Activated CD4-positive, alpha-beta memory T cell treated with anti-CD3 and anti-CD28 coated beads for 36 hours (primary cell): ENCODE measurements at regions not wholly inside any gene's neighbourhood (a gene's known extent, or its start where the extent isn't known, plus 50 kb on each side); places are given as distances from the start of the nearest gene placed in this dataset.

Experiments
- CTCF ChIA-PET: fragments of 350-600 bp; sonication (Branson Sonifier 250); formaldehyde crosslinking; loops from one replicate; lab custom pipeline; 2021; ENCODE audit warnings: antibody characterized with exemption, inconsistent platforms; lab: Charles Lee
- POLR2A ChIA-PET: fragments of 350-600 bp; sonication (Branson Sonifier 250); formaldehyde crosslinking; loops from one replicate; lab custom pipeline; 2021; ENCODE audit warnings: antibody characterized with exemption; lab: Charles Lee
- DNase-seq: peaks from one replicate; pipeline ENCODE4 v3.0.0-alpha.2; 2020
- H3K27ac Mint-ChIP-seq: one replicate; pipeline ENCODE4 v1.8.0; 2021; ENCODE audit warnings: mixed read lengths
- H3K27me3 Mint-ChIP-seq: one replicate; pipeline ENCODE4 v1.8.0; 2021; ENCODE audit warnings: mixed read lengths
- H3K36me3 Mint-ChIP-seq: one replicate; pipeline ENCODE4 v1.8.0; 2021; ENCODE audit warnings: mixed read lengths
- H3K4me1 Mint-ChIP-seq: one replicate; pipeline ENCODE4 v1.8.0; 2021; ENCODE audit warnings: low read depth, mixed read lengths
- H3K4me3 Mint-ChIP-seq: one replicate; pipeline ENCODE4 v1.8.0; 2021; ENCODE audit warnings: mild to moderate bottlenecking, mixed read lengths
- H3K9me3 Mint-ChIP-seq: one replicate; pipeline ENCODE4 v1.8.0; 2021; ENCODE audit warnings: mixed read lengths
- intact Hi-C: fragments of 100-400 bp; cut with micrococcal nuclease; formaldehyde crosslinking; loops from one replicate; pipeline ENCODE4 v1.15.1; 2023

DNA sequence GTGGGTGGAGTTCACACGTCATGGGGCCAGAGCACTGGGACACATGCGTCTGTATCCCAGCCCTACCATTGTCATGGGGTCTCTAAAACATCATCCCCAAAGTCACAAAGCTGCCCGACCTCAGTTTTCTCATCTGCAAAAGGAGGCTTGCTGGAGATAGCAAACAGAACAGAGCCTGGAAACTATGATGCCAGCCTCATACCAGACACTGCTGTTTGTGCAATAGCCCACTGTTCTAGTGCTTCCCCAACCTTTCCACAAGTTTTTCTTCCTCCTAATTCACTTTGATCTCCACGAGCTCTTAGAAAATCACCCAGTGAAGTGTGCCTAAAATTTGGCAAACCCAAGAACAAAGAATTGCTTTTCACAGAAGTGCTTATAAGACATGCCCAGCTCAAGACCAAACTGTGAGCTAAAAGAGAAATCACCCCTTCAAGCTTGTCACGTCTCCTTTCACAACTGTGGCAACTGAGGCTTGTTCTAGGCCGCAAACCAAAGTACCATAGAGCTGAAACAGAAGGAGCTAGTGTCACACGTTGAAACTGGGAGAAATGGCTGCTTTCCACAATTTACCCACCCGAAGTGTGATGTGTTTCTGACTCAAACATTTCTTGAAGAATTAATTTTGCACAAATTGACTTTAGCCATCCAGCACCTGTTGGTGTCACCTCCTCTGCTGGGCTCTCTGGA, 162.7 kb upstream of the ID2 start:
- peak; percentile 28 for DNase-seq
- ChIA-PET CTCF (interaction anchor here (0.8 to 1.6 kb wide), 3 partner anchors 14 to 24 kb away, joined by 3 to 6 read pairs (median 3); no protein-coding TSS in a partner anchor), POLR2A (interaction anchor here (1.1 to 7.1 kb wide), 5 partner anchors 19 to 165 kb away, joined by 3 to 63 read pairs (median 7); no protein-coding TSS in a partner anchor)
- peaks cover 6% of the 10 kb centered on the region for H3K9me3 Mint-ChIP-seq
- H3K27ac Mint-ChIP-seq = peak overlapping the region; percentile 60
- no peak overlapping the region for H3K4me3 Mint-ChIP-seq
- intact Hi-C loops = loop anchor here (10.0 kb wide), 1 partner anchor 1604 kb away; the partner anchor contains the start of gene RNF144A
- H3K36me3 Mint-ChIP-seq = peaks cover 5% of the 10 kb centered on the region
- H3K27me3 Mint-ChIP-seq = no peaks in the 10 kb centered on the region
- H3K4me1 Mint-ChIP-seq = peaks cover 74% of the 10 kb centered on the region

- peaks cover 60% of the 10 kb centered on the region for H3K4me1 Mint-ChIP-seq
- peak; percentile 81 for DNase-seq
- ChIA-PET POLR2A (interaction anchor here (1.0 to 7.1 kb wide), 7 partner anchors 17 to 164 kb away, joined by 5 to 63 read pairs (median 9); partner anchors contain the start of gene ID2), CTCF (interaction anchor here (1.3 to 2.6 kb wide), 2 partner anchors 17 to 23 kb away, joined by 5 to 11 read pairs; no protein-coding TSS in a partner anchor)
- no peaks in the 10 kb centered on the region for H3K36me3 Mint-ChIP-seq
- no peaks in the 10 kb centered on the region for H3K27me3 Mint-ChIP-seq
- H3K4me3 Mint-ChIP-seq = no peak overlapping the region
- peak overlapping the region; percentile 60 for H3K27ac Mint-ChIP-seq
- no peaks in the 10 kb centered on the region for H3K9me3 Mint-ChIP-seq
- intact Hi-C loops = loop anchor here (1.0 kb wide), 1 partner anchor 22 kb away; no protein-coding TSS in a partner anchor
These were observed 161.0 kb upstream of the ID2 start for GRCh38 chr2:8520791-8521344.

DNA sequence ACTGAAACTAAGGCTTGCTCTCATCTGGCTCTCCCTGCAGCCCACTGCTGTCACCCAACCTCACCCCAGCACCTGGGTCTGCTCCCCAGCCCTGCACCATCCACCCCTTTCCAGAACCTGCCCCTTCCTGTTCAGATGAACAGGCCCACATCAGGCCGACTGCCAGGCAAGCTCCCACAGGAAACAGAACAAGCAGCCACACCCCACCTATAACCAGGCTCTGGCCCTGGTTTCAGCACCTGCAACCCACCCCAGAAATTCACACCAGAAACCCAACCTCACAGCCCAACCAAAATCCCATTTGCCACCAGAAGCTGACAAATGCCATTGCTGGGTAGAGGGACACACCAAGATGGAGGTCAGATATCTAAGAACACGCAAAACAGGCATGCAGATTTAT, 159.2 kb upstream of the ID2 start:
- no peak for DNase-seq
- Mint-ChIP-seq H3K27me3 (no peaks in the 10 kb centered on the region), H3K27ac (peak overlapping the region; percentile 30), H3K4me1 (peaks cover 55% of the 10 kb centered on the region), H3K36me3 (no peaks in the 10 kb centered on the region), H3K4me3 (no peak overlapping the region), H3K9me3 (no peaks in the 10 kb centered on the region)
- ChIA-PET POLR2A (interaction anchor here (1.4 to 1.5 kb wide), 2 partner anchors 159 to 162 kb away, joined by 4 to 5 read pairs; partner anchors contain the start of gene ID2), CTCF (interaction anchor here (1.0 to 2.6 kb wide), 2 partner anchors 9 to 21 kb away, joined by 4 to 11 read pairs; no protein-coding TSS in a partner anchor)
- intact Hi-C loops = no loop called here

GRCh38 chr2:8524388-8524787, 157.5 kb upstream of the ID2 start:
- Mint-ChIP-seq H3K36me3 (no peaks in the 10 kb centered on the region), H3K27ac (no peak overlapping the region), H3K4me3 (no peak overlapping the region), H3K9me3 (no peaks in the 10 kb centered on the region), H3K4me1 (peaks cover 44% of the 10 kb centered on the region), H3K27me3 (no peaks in the 10 kb centered on the region)
- CTCF ChIA-PET = no interaction called here
- intact Hi-C loops = no loop called here
- POLR2A ChIA-PET = interaction anchor here (0.6 kb wide), 1 partner anchor 45 kb away, joined by 4 read pairs; no protein-coding TSS in a partner anchor
- DNase-seq = no peak

- Mint-ChIP-seq H3K27me3 (no peaks in the 10 kb centered on the region), H3K4me3 (no peak overlapping the region), H3K4me1 (peaks cover 39% of the 10 kb centered on the region), H3K9me3 (no peaks in the 10 kb centered on the region), H3K36me3 (no peaks in the 10 kb centered on the region), H3K27ac (no peak overlapping the region)
- DNase-seq = no peak
- CTCF ChIA-PET = no interaction called here
- intact Hi-C loops = loop anchor here (1.0 kb wide), 1 partner anchor 10 kb away; no protein-coding TSS in a partner anchor
- POLR2A ChIA-PET = interaction anchor here (1.4 kb wide), 1 partner anchor 18 kb away, joined by 5 read pairs; no protein-coding TSS in a partner anchor
These were observed 157.0 kb upstream of the ID2 start for GRCh38 chr2:8524823-8525222.

DNA sequence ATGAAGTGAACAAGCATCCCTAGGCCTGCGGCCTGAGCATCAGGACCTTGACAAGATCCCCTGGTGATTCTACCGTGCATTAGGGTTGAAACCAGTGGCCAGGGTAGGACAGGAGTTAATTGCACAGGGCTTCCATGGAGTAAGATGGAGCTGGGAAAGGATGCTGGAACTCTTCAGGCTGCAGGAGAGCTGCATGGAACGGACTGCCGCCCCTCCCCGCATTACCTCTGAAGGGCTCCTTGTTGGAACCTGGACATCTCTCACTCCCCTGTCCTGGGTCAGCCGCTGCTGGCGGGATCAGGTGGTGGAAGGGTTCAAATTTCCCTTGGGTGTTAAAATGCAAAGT, 156.6 kb upstream of the ID2 start:
- POLR2A ChIA-PET = interaction anchor here (1.0 to 1.4 kb wide), 2 partner anchors 17 to 159 kb away, joined by 3 to 5 read pairs; no protein-coding TSS in a partner anchor

GRCh38 chr2:8525582-8526402, 156.1 kb upstream of the ID2 start:
- ChIA-PET CTCF (interaction anchor here (0.5 to 0.8 kb wide), 2 partner anchors 9 to 164 kb away, joined by 3 read pairs; no protein-coding TSS in a partner anchor), POLR2A (interaction anchor here (1.0 to 1.4 kb wide), 2 partner anchors 17 to 158 kb away, joined by 3 to 5 read pairs; no protein-coding TSS in a partner anchor)
- DNase-seq = no peak
- Mint-ChIP-seq H3K27me3 (no peaks in the 10 kb centered on the region), H3K27ac (no peak overlapping the region), H3K36me3 (peaks cover 2% of the 10 kb centered on the region), H3K4me1 (peaks cover 30% of the 10 kb centered on the region), H3K4me3 (no peak overlapping the region), H3K9me3 (no peaks in the 10 kb centered on the region)
- intact Hi-C loops = loop anchor here (1.0 kb wide), 1 partner anchor 10 kb away; no protein-coding TSS in a partner anchor

More for the DNA sequence above, 156.6 kb upstream of the ID2 start:
- DNase-seq = no peak
- no peak overlapping the region for H3K4me3 Mint-ChIP-seq
- H3K36me3 Mint-ChIP-seq = peaks cover 2% of the 10 kb centered on the region
- intact Hi-C loops = loop anchor here (1.0 kb wide), 1 partner anchor 10 kb away; no protein-coding TSS in a partner anchor
- no peaks in the 10 kb centered on the region for H3K9me3 Mint-ChIP-seq
- H3K27ac Mint-ChIP-seq = no peak overlapping the region
- CTCF ChIA-PET = no interaction called here
- H3K27me3 Mint-ChIP-seq = no peaks in the 10 kb centered on the region
- H3K4me1 Mint-ChIP-seq = peaks cover 36% of the 10 kb centered on the region

GRCh38 chr2:8526403-8526696, 155.5 kb upstream of the ID2 start:
- peaks cover 2% of the 10 kb centered on the region for H3K36me3 Mint-ChIP-seq
- no peak for DNase-seq
- no peaks in the 10 kb centered on the region for H3K27me3 Mint-ChIP-seq
- no peak overlapping the region for H3K27ac Mint-ChIP-seq
- intact Hi-C loops = no loop called here
- H3K4me3 Mint-ChIP-seq = no peak overlapping the region
- H3K4me1 Mint-ChIP-seq = peaks cover 28% of the 10 kb centered on the region
- POLR2A ChIA-PET = interaction anchor here (1.0 kb wide), 1 partner anchor 158 kb away, joined by 3 read pairs; no protein-coding TSS in a partner anchor
- H3K9me3 Mint-ChIP-seq = peaks cover 5% of the 10 kb centered on the region
- CTCF ChIA-PET = interaction anchor here (0.8 kb wide), 1 partner anchor 9 kb away, joined by 3 read pairs; no protein-coding TSS in a partner anchor

DNA sequence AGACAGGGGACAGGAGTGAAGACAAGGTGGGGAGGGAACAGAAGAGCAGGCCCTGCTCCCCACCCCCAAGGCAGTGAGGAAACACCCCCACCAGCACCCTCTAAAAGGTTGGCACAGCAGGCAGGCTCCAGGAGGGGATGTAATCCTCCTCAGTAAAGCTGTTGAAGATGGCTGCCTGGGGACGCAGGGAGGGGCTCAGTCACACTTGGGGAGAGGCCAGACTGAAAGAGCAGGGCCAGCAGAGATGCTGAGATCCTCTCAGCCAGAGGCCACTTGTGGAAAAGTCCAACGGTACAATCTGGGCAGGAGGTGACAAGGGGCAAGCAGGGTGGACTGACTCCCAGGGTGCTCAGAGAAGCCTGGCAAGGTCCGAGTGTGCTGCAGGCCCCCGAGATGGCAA, 154.8 kb upstream of the ID2 start:
- Mint-ChIP-seq H3K27ac (no peak overlapping the region), H3K9me3 (peaks cover 12% of the 10 kb centered on the region), H3K4me1 (peaks cover 21% of the 10 kb centered on the region), H3K4me3 (no peak overlapping the region), H3K27me3 (no peaks in the 10 kb centered on the region), H3K36me3 (peaks cover 2% of the 10 kb centered on the region)
- CTCF ChIA-PET = no interaction called here
- DNase-seq = no peak
- POLR2A ChIA-PET = no interaction called here
- intact Hi-C loops = no loop called here

DNA sequence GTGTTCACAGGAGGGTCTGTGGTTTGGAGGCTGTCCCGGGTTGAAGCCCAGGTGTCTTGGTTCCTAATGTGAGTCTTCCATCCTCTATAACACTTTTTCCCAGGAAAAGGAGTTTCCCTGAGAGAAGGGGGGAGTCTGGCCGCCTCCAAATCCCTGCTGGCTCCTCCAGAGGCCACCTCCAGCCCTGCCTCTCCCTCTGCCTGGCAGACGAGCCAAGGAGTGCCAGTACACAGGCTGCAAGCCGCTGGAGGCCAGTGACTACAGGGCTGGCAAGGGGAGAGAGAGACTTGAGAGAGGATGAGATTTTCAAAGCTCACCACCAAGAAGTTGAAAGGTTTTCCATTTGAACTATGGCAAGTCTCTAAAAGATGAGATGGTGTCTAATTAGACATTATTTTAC, 154.2 kb upstream of the ID2 start:
- Mint-ChIP-seq H3K27me3 (no peaks in the 10 kb centered on the region), H3K4me1 (peaks cover 15% of the 10 kb centered on the region), H3K36me3 (peaks cover 2% of the 10 kb centered on the region), H3K9me3 (peaks cover 15% of the 10 kb centered on the region), H3K27ac (no peak overlapping the region), H3K4me3 (no peak overlapping the region)
- CTCF ChIA-PET = no interaction called here
- DNase-seq = no peak
- intact Hi-C loops = no loop called here
- POLR2A ChIA-PET = no interaction called here

DNA sequence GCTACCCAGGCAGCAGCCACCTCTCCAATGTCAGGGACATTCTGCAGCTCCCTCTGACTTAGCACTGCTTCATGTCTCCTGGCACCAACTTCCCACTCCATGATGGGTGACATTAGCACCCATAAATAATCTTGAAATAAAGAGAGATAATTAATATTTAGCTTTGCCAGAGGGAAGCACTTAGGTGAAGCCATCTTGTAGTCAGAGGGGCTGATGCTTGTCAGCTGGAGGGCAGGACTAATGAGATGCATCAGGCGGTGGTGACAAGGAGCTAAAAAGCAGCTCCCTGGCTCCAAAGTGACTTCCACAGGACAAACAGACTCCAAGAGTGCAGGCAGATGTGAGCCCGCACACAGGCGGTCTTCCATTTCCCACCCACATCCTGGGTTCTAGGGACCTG, 153.0 kb upstream of the ID2 start:
- POLR2A ChIA-PET = no interaction called here
- CTCF ChIA-PET = no interaction called here
- Mint-ChIP-seq H3K9me3 (peaks cover 15% of the 10 kb centered on the region), H3K27me3 (no peaks in the 10 kb centered on the region), H3K27ac (no peak overlapping the region), H3K36me3 (peaks cover 2% of the 10 kb centered on the region), H3K4me3 (no peak overlapping the region), H3K4me1 (peaks cover 5% of the 10 kb centered on the region)
- intact Hi-C loops = no loop called here
- no peak for DNase-seq
